Ishikawa (cell line): ENCODE measurements at regions not wholly inside any gene's neighbourhood (a gene's known extent, or its start where the extent isn't known, plus 50 kb on each side); places are given as distances from the start of the nearest gene placed in this dataset.

ENCODE experiments used
- EGR1 ChIP-seq: IDR thresholded peaks from 2 replicates; pipeline ENCODE4 v1.6.1; 2012
- EP300 ChIP-seq: IDR thresholded peaks from 2 replicates; pipeline ENCODE4 v1.6.1; 2012; ENCODE audit warnings: borderline replicate concordance
- FOXM1 ChIP-seq: IDR thresholded peaks from 2 replicates; pipeline ENCODE4 v1.6.1; 2012; ENCODE audit warnings: low read depth, borderline replicate concordance
- MAX ChIP-seq: IDR thresholded peaks from 2 replicates; pipeline ENCODE4 v1.6.1; 2012
- TAF1 ChIP-seq: IDR thresholded peaks from 2 replicates; pipeline ENCODE4 v1.6.1; 2012; ENCODE audit warnings: low read depth, mild to moderate bottlenecking
- TEAD4 ChIP-seq: IDR thresholded peaks from 2 replicates; pipeline ENCODE4 v1.6.1; 2012

GRCh38 chr11:97354026-97354425 is 964.2 kb downstream of the JRKL start:
- TF ChIP-seq TAF1 = no peak
- TF ChIP-seq EP300 = no peak
- no peak for TF ChIP-seq EGR1
- TF ChIP-seq MAX = no peak
- TF ChIP-seq FOXM1 = no peak
- TF ChIP-seq TEAD4 = no peak
